Astrocyte of the hippocampus (primary cell): ENCODE measurements at regions not wholly inside any gene's neighbourhood (a gene's known extent, or its start where the extent isn't known, plus 50 kb on each side); places are given as distances from the start of the nearest gene placed in this dataset.

ENCODE experiments used
- DNase-seq: peaks from one replicate; pipeline ENCODE4 v3.0.0; 2011; ENCODE audit warnings: low read depth, low spot score

GRCh38 chr7:142337054-142338001 lies 79.5 kb upstream of the PRSS58 start:
- DNase-seq = no peak

- DNase-seq = no peak
These were observed 76.9 kb upstream of the PRSS58 start for GRCh38 chr7:142334806-142335205.

GRCh38 chr7:142334236-142334635 lies 76.4 kb upstream of the PRSS58 start:
- no peak for DNase-seq

DNA sequence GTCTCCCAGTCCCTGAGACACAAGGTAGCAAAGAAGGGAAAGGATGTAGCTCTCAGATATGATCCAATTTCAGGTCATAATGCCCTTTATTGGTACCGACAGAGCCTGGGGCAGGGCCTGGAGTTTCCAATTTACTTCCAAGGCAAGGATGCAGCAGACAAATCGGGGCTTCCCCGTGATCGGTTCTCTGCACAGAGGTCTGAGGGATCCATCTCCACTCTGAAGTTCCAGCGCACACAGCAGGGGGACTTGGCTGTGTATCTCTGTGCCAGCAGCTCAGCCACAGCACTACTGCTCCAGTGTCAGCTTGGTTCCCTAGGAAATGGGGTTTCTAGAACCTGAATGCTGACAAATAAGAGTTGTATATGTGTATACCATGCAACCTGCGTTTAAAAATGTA lies 74.6 kb upstream of the PRSS58 start:
- DNase-seq = no peak

- DNase-seq = no peak
These were observed 74.1 kb upstream of the PRSS58 start for GRCh38 chr7:142331941-142332340.

GRCh38 chr7:142329062-142329790 lies 71.4 kb upstream of the PRSS58 start:
- no peak for DNase-seq

DNA sequence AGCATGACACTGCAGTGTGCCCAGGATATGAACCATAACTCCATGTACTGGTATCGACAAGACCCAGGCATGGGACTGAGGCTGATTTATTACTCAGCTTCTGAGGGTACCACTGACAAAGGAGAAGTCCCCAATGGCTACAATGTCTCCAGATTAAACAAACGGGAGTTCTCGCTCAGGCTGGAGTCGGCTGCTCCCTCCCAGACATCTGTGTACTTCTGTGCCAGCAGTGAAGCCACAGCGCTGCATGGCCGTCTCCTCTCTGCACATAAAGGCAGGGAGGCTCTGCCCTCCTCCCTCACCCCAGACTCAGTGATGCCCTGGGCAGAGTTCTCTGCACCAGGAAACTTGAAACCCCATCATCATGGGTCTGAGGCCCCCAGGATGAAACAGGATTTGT lies 70.7 kb upstream of the PRSS58 start:
- no peak for DNase-seq

DNA sequence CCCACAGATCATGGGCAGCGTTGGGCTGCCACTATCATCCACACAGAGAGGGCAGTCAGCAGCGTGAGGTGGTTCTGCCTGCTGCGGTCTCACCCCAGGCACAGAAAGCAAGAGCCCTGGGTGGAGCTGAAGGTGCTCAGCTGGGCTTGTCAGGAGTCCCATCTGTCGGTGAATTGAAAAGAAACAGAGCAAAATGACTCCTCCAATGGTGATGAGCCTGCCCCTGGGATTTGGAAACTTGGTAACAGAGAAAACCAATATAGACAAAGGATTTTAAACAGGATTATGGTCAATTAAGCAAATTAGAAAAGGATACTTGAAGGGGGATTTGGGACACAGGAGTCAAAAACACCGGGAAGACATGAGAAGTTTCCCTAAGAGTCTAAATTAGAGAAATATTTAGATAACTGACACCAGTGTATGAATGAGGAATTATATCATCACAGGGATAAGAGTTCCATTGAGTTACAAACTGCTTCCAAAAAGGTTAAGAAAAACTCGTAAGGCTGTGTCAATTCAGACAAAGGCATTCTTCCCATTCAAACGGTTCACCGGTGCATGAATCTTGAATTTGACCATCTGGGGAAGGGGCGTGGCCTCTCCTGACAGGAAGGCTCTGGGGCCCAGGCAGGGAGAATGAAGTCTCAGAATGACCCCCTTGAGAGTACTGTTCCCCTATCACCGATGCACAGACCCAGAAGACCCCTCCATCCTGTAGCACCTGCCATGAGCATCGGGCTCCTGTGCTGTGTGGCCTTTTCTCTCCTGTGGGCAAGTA lies 70.0 kb upstream of the PRSS58 start:
- DNase-seq = peak; percentile 23

- DNase-seq = peak; percentile 27
These were observed 65.8 kb upstream of the PRSS58 start for GRCh38 chr7:142323706-142324105.

DNA sequence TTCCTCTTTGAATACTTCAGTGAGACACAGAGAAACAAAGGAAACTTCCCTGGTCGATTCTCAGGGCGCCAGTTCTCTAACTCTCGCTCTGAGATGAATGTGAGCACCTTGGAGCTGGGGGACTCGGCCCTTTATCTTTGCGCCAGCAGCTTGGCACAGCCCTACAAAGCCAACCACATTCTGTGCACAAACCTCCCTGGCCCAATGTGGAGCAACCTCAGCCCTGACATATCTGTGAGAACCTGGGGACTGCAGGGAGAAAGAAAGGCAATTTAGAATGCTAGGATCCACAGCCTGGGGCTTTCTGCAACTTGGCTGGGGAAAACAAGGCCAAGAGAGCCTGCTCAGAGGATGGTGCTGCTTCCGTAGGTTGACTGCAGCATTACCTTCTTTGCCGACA lies 63.5 kb upstream of the PRSS58 start:
- DNase-seq = no peak

- no peak for DNase-seq
These were observed 63.0 kb upstream of the PRSS58 start for GRCh38 chr7:142320883-142321282.

DNA sequence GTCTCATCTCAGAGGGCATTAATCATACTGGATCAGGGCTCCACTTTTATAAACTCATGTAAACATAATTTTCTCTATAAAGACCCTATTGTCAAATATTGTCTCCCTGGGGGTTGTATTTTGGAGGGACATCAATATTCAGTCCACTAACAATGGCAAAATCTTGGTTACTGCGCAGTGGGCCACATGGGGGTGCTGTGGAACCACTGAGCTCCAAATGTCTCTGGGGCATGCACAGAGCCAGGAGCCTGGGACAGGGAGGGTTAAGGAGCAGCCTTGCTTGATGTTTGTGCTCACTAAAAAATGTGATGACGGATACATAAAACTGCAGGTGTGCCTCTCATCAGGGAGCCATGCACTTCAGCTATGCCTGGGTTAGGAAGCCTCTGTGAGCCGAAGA lies 62.1 kb upstream of the PRSS58 start:
- no peak for DNase-seq

DNA sequence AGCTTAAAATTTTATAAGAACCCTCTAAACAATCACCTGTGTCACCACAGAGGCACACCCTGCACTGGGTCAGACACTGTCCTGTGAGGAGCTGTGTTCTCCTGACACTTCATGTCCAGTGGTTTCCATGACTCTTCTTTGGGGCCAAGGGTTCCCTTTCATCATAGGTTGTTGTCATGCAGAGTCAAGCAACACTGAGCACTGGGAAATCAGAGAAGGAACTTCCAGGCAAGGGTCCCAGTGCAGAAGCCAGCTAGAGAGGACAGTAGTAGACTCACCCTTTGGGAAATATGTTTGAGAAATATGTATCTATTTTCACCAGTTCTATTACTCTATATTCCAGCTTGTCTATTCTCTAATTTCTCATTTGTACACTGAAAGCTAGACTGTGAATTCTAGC lies 56.4 kb upstream of the PRSS58 start:
- no peak for DNase-seq

GRCh38 chr7:142313528-142313927 lies 55.7 kb upstream of the PRSS58 start:
- no peak for DNase-seq

- no peak for DNase-seq
These were observed 54.0 kb upstream of the PRSS58 start for GRCh38 chr7:142311876-142312275.

GRCh38 chr7:142308918-142309317 lies 51.1 kb upstream of the PRSS58 start:
- DNase-seq = no peak

DNA sequence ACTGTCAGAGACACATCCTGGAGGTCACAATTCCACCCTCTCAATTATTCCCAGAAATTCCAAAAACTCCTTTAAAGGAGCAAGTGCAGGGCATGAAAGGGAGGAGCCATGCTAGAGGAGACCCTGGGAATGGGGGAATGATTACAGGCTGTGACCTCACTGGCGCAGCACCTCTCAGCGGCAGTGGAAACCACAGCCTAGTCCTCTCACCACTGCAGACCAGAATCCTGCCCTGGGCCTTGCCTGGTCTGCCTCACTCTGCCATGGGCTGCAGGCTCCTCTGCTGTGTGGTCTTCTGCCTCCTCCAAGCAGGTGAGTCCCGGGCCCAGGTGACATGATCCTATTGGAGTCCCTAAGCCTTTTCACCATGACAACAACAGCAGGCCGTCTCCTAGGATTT lies 50.5 kb upstream of the PRSS58 start:
- no peak for DNase-seq
